ENCODE measurements at regions not wholly inside any gene's neighbourhood (a gene's known extent, or its start where the extent isn't known, plus 50 kb on each side); places are given as distances from the start of the nearest gene placed in this dataset.

DNA sequence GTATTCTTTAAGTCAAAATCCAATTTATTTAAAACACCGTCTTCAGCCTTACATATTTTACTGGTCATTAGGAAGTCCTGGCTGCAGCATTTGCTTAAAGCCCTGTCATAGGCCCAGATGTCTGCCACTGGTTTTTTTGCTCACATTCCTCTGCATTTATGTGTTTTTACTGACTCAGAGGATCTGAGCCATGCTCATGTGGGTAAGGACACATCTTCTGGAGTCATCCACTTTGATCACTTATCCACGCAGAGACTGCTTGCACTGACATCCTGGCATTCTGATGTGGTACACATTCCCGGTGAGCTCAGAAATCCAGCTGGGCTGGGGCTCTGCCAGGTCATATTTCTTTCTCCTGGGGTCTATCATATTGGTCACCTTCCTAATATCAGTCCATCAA, 531.7 kb upstream of the ARGLU1 start:
- Histone ChIP-seq H3K4me3 (ENCODE audit: insufficient read depth, low read depth, low read length) (no peak overlapping the region), H3K36me3 (replicated peaks; ENCODE audit: control insufficient read depth, insufficient read depth, low read length) (no peaks in the 10 kb centered on the region), H3K27me3 (ENCODE audit: control insufficient read depth, insufficient read depth, low read length) (no peaks in the 10 kb centered on the region)
- no peak for DNase-seq

DNA sequence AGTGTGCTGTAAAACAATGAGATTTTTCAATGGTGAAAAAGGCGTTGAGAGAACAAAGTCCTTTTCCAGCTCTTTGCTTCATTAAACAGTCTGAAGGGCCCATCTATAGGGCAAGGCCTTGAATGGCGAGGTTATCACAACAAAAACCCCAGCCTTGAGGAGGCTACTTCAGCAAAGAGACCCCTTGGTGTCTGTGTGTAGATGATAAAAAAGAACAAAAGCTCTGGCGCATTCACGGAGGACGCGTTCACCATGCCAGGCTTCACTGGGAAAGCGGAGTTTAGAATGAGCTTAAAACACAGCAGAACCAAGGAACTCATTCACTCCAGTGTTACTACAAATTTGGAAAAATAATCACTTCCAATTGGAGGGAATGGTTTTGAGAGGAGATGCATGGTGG, 530.0 kb upstream of the ARGLU1 start:
- no peak for DNase-seq
- no peak overlapping the region for H3K4me3 ChIP-seq (ENCODE audit: insufficient read depth, low read depth, low read length)
- H3K36me3 ChIP-seq (replicated peaks; ENCODE audit: control insufficient read depth, insufficient read depth, low read length): no peaks in the 10 kb centered on the region
- H3K27me3 ChIP-seq (ENCODE audit: control insufficient read depth, insufficient read depth, low read length): no peaks in the 10 kb centered on the region

DNA sequence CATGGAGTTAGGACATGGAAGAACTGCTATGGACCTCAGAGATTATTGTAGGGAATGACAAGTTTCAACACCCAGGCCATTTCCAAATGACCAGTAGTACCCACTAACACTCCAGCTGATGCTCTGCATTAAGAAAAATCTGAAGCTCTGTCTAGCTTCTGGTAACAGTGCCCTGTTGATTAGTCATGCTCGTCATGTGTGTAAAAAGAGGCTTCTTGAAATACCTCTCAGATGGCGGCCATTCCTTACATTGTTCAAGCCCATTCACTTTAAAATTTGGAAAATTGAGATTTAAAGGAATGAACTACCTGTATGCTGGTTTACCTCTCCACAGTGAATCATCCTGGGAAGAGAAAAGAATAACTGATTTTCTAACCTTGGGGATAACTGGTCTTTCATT, 527.9 kb upstream of the ARGLU1 start:
- Histone ChIP-seq H3K36me3 (replicated peaks; ENCODE audit: control insufficient read depth, insufficient read depth, low read length) (no peaks in the 10 kb centered on the region), H3K27me3 (ENCODE audit: control insufficient read depth, insufficient read depth, low read length) (no peaks in the 10 kb centered on the region), H3K4me3 (ENCODE audit: insufficient read depth, low read depth, low read length) (no peak overlapping the region)
- no peak for DNase-seq

DNA sequence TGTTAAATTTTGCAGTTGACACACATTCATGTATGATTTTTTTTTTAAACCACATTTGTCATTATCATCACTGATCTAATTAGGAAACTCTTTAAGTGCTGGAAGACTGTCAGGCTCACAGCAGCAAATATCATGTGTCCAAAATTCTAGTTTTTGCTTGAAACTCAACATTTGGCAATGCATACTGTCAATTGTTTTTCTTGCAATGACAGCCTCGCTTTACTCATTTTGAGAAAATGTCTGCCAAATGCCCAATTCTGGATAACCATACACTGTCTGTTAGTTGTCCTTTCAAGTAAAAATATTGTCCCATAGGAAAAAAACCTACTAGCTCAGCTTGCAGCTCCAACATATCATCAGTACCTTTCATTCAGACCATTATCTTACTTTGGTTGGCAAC, 523.9 kb upstream of the ARGLU1 start:
- H3K4me3 ChIP-seq (ENCODE audit: insufficient read depth, low read depth, low read length): no peak overlapping the region
- no peak for DNase-seq
- H3K36me3 ChIP-seq (replicated peaks; ENCODE audit: control insufficient read depth, insufficient read depth, low read length): no peaks in the 10 kb centered on the region
- H3K27me3 ChIP-seq (ENCODE audit: control insufficient read depth, insufficient read depth, low read length): no peaks in the 10 kb centered on the region

DNA sequence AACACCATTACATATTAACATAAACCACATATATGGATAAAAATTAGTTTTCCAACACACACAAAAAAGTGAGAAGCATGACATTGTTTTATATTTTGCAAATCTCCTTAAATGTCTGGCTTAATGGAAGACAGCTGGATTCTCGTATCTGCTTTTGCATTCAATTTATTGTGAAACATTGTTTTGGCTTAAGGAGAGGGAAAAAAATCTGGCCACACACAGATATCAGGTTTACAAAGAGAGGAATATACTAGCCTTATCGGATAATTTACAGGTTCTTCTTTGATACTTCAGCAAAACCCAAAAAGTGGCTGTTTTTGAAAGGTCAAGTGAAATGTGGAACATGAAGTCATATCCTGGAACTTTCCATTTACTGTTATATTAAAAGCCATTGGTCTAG, 523.5 kb upstream of the ARGLU1 start:
- Histone ChIP-seq H3K27me3 (ENCODE audit: control insufficient read depth, insufficient read depth, low read length) (no peaks in the 10 kb centered on the region), H3K36me3 (replicated peaks; ENCODE audit: control insufficient read depth, insufficient read depth, low read length) (no peaks in the 10 kb centered on the region), H3K4me3 (ENCODE audit: insufficient read depth, low read depth, low read length) (no peak overlapping the region)
- no peak for DNase-seq

DNA sequence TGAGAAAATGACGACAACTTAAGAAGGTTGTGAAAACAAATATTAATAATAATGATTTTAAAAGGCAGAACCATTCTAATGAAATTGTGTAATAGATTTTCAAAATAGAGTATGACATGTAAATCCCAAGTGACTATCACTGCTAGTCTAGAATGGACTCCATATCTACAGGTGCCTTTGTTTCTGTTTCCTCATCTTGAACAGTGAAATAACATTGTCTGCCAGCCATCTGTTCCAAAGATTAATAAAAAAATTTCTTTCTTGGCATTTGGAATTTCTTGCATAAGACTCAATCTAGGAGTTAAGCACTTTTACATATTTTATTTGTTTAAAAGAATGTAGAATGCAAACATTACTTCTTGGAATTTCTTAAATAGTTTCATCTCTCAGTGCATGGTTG, 520.1 kb upstream of the ARGLU1 start:
- no peaks in the 10 kb centered on the region for H3K36me3 ChIP-seq (replicated peaks; ENCODE audit: control insufficient read depth, insufficient read depth, low read length)
- DNase-seq: no peak
- no peak overlapping the region for H3K4me3 ChIP-seq (ENCODE audit: insufficient read depth, low read depth, low read length)
- H3K27me3 ChIP-seq (ENCODE audit: control insufficient read depth, insufficient read depth, low read length): no peaks in the 10 kb centered on the region

DNA sequence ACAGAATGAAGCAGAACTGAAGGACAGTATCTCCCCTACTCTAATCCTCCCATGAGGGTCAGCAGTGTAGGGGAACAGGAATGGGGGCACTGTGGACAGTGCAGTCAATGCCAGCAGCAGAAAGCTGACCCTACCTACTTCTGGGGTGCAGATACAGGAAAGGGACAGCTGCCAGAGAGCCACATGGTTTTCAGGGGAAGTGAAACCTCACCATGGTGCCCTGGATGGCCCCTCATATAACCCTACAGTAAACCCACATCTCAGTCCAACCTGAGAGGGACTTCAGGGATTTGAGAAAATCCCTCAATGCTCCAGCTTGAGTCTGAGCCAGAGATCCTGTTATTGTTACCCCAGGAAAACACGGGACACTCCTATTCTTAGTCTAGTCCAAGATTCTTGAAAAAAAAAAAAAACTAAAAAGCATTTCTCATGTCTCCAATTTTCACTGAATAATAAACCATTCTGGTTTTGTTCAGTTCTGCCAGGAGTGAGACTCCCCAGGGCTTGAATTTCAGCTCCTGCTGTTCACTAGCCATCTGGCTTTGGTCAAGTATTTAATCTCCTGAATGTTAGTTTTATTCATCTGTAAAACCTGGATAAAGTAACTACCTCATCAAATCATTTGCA, 511.6 kb upstream of the ARGLU1 start:
- no peak overlapping the region for H3K4me3 ChIP-seq (ENCODE audit: insufficient read depth, low read depth, low read length)
- DNase-seq: no peak
- H3K27me3 ChIP-seq (ENCODE audit: control insufficient read depth, insufficient read depth, low read length): no peaks in the 10 kb centered on the region

DNA sequence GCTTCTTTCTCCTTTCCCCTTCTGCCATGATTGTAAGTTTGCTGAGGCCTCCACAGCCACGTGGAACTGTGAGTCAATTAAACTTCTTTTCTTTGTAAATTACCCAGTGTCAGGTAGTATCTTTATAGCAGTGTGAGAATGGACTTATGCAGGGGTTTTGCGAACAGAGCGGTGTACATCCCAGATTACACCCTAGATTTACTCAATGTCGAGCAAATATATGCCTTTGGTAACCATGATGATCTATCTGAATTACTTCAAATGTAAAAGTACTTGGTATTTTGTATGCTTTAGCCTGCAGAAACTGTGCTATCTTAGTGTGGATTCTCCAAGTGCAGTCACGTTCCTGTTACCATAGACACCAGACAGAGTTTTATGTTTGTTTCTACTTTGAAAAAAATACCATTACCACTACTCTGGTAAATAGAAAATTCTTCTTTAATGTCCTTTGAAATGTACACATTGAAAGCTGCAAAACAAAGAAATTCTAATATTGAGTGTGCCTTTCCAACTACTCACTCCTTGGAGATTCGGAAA, 510.4 kb upstream of the ARGLU1 start:
- DNase-seq: no peak
- no peaks in the 10 kb centered on the region for H3K27me3 ChIP-seq (ENCODE audit: control insufficient read depth, insufficient read depth, low read length)
- no peak overlapping the region for H3K4me3 ChIP-seq (ENCODE audit: insufficient read depth, low read depth, low read length)
- H3K36me3 ChIP-seq (replicated peaks; ENCODE audit: control insufficient read depth, insufficient read depth, low read length): no peaks in the 10 kb centered on the region

More for the DNA sequence above, 511.6 kb upstream of the ARGLU1 start:
- H3K36me3 ChIP-seq (replicated peaks; ENCODE audit: control insufficient read depth, insufficient read depth, low read length): no peaks in the 10 kb centered on the region

DNA sequence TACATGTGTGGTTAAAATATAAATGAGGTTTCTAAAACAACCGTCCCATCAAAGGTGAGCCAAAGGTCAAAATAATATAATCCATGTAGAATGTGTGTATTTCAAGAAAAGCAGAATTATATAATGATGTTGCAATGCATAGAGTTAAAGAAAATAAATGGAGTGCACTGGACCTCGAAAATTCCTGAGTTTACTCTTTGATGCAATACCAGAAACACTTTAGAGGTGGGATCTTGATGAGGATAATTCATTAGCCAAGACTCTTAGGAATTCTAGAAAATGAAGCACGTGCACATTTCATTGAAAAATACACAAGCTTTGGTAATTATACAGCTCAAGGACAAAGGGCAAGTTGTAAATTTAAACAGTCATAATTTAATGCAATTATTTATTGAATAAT, 508.9 kb upstream of the ARGLU1 start:
- no peak for DNase-seq
- H3K27me3 ChIP-seq (ENCODE audit: control insufficient read depth, insufficient read depth, low read length): no peaks in the 10 kb centered on the region
- no peak overlapping the region for H3K4me3 ChIP-seq (ENCODE audit: insufficient read depth, low read depth, low read length)
- no peaks in the 10 kb centered on the region for H3K36me3 ChIP-seq (replicated peaks; ENCODE audit: control insufficient read depth, insufficient read depth, low read length)

DNA sequence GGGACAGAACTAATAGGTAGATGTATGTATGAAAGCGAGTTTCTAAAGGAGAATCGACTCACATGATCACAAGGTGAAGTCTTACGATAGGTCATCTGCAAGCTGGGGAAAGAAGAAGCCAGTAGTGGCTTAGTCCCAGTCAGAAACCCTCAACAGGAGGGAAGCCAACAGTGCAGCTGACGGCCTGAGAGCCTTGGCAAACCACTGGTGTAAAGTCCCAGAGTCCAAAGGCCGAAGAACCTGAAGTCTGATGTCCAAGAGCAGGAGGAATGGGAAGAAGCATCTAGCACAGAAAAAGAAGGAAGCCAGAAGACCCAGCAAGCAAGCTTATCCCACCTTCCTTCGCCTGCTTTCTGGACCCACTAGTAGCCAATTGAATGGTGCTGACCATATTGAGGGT, 507.6 kb upstream of the ARGLU1 start:
- Histone ChIP-seq H3K36me3 (replicated peaks; ENCODE audit: control insufficient read depth, insufficient read depth, low read length) (no peaks in the 10 kb centered on the region), H3K27me3 (ENCODE audit: control insufficient read depth, insufficient read depth, low read length) (no peaks in the 10 kb centered on the region), H3K4me3 (ENCODE audit: insufficient read depth, low read depth, low read length) (no peak overlapping the region)
- DNase-seq: no peak

DNA sequence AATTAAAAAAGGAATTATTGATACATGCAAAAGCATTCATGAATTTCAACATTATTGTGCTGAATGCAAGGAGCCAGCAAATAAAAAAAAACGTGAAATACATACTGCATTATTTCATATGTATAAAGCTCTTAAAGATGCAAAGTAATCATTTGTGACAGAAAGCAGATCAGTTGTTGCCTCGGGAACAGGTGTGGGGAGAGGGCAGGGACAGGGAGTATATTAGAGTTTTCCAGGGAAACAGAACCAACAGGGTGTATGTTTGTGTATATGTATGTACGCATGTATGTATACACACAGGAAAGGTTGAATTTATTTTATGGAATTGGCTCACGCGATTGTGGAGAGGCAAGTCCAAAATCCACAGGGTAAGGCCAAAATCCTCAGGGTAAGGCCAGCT, 502.9 kb upstream of the ARGLU1 start:
- Histone ChIP-seq H3K36me3 (replicated peaks; ENCODE audit: control insufficient read depth, insufficient read depth, low read length) (no peaks in the 10 kb centered on the region), H3K27me3 (ENCODE audit: control insufficient read depth, insufficient read depth, low read length) (no peaks in the 10 kb centered on the region), H3K4me3 (ENCODE audit: insufficient read depth, low read depth, low read length) (no peak overlapping the region)
- no peak for DNase-seq

DNA sequence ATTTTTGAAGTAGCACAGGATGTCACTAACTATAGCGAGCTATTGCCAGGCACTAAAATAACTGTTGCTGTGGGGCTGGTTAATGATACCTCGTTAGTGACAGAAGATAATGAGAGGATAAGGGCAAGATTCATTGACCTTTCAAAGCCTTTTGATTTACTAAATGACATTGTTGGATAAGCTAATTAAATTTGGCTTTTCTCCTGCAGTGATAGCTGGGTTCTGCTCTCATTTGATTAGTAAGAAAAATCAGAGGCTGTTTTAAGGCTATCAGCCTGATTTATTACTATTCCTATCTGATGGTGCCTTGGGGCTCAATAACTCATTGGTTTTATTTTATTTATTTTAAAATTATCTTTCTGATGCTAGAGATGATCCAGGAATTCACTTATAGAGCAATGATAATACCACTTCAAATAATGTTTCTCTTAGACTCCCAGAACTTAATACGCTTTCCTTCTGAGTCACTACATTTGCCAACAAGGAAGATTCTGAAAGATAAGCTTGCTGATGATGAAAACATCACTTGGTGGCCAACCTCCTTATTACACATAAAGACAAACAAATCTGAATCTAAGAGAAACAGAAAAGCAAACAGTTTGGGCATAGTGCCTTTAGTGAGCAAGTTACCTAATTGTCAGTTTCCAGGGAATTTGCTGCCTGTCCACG, 501.3 kb upstream of the ARGLU1 start:
- no peak overlapping the region for H3K4me3 ChIP-seq (ENCODE audit: insufficient read depth, low read depth, low read length)
- H3K36me3 ChIP-seq (replicated peaks; ENCODE audit: control insufficient read depth, insufficient read depth, low read length): no peaks in the 10 kb centered on the region
- DNase-seq: no peak

DNA sequence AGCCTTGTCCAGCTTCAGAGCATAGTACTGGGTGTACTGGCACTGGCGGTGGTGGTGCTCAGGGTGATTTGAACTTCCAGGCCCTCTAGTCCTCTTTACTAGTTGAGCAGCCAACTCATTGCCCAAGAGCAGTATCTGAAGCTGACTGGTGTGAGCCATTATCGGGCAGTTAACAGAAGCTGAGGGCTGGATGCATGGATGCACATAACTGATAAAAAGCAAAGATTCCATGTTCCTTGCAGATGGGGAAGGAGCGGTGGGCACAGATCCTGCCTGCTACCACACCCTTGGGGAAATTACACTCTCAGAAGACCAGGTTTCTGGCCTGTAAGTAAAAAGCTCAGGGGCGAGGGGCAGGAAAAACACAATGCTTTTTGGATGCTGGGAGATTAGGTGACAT, 499.4 kb upstream of the ARGLU1 start:
- no peaks in the 10 kb centered on the region for H3K27me3 ChIP-seq (ENCODE audit: control insufficient read depth, insufficient read depth, low read length)
- no peak for DNase-seq
- no peak overlapping the region for H3K4me3 ChIP-seq (ENCODE audit: insufficient read depth, low read depth, low read length)
- no peaks in the 10 kb centered on the region for H3K36me3 ChIP-seq (replicated peaks; ENCODE audit: control insufficient read depth, insufficient read depth, low read length)

More for the DNA sequence above, 501.3 kb upstream of the ARGLU1 start:
- H3K27me3 ChIP-seq (ENCODE audit: control insufficient read depth, insufficient read depth, low read length): no peaks in the 10 kb centered on the region

DNA sequence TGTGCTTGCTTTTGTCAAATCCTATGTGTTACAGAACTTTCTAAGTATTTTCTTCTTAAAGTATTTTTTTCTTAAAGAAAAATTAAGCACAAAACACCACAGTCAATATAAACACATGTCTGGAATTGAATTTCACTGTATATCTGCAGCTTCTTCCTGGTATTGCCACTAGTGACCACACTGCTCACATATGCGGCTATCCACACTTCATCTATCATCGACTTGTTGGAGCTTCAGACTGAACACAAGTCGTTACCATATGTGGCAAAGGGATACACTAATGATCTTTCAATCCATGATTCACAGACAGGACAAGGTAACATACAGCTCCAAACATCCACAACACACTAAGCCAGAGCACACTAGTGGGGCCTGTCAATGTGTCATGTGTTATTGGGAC, 498.4 kb upstream of the ARGLU1 start:
- no peak overlapping the region for H3K4me3 ChIP-seq (ENCODE audit: insufficient read depth, low read depth, low read length)
- H3K27me3 ChIP-seq (ENCODE audit: control insufficient read depth, insufficient read depth, low read length): no peaks in the 10 kb centered on the region
- no peak for DNase-seq
- no peaks in the 10 kb centered on the region for H3K36me3 ChIP-seq (replicated peaks; ENCODE audit: control insufficient read depth, insufficient read depth, low read length)

DNA sequence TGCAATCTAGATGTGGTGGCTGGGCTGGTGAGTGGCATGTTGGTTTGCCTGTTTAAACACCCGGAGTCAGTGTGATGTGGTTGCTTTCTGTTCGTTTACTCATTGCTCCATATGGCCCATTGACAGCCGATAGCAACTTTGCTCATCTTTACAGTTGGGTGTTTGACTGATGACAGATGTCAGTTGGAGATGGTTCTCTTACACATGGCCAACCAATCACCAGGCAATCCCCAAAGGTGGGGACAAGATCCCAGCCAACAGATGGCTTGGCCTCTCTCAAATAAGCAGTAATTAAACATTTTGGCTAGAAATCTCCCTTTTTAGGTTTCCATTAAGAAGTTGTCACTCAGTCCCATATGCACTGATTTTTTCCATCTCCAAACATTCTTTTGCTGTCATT, 497.1 kb upstream of the ARGLU1 start:
- no peak overlapping the region for H3K4me3 ChIP-seq (ENCODE audit: insufficient read depth, low read depth, low read length)
- no peaks in the 10 kb centered on the region for H3K27me3 ChIP-seq (ENCODE audit: control insufficient read depth, insufficient read depth, low read length)
- DNase-seq: no peak
- no peaks in the 10 kb centered on the region for H3K36me3 ChIP-seq (replicated peaks; ENCODE audit: control insufficient read depth, insufficient read depth, low read length)

Measured in H7 (cell line).